GM23338 (cell line): ENCODE measurements at regions not wholly inside any gene's neighbourhood (a gene's known extent, or its start where the extent isn't known, plus 50 kb on each side); places are given as distances from the start of the nearest gene placed in this dataset.

Source experiments
- ATAC-seq: fragments of 200-7000 bp; cut with Tn5 transposase; 3 replicates; pipeline ENCODE4 v1.9.1; 2020
- DNase-seq: peaks from one replicate; pipeline ENCODE4 v3.0.0-alpha.2; 2015; ENCODE audit warnings: low spot score
- H2AFZ ChIP-seq: fragments of 200-600 bp; sonication (generic); 2 replicates; pipeline ENCODE4 v1.8.0; 2016; ENCODE audit warnings: antibody characterized with exemption, mild to moderate bottlenecking, moderate library complexity
- H3F3A ChIP-seq: fragments of 200-600 bp; sonication (generic); replicated peaks from 2 replicates; pipeline ENCODE4 v1.8.0; 2017; ENCODE audit warnings: antibody characterized with exemption, mixed run types, low read depth
- H3K27ac ChIP-seq: fragments of 200-600 bp; sonication (generic); 2 replicates; pipeline ENCODE4 v1.6.1; 2016; ENCODE audit warnings: low read depth
- H3K27me3 ChIP-seq: fragments of 200-600 bp; sonication (generic); 2 replicates; pipeline ENCODE4 v1.8.0; 2016; ENCODE audit warnings: mild to moderate bottlenecking, mixed run types, moderate library complexity; ENCODE audit not compliant: insufficient read depth
- H3K36me3 ChIP-seq: fragments of 200-600 bp; sonication (generic); 2 replicates; pipeline ENCODE4 v1.8.0; 2016; ENCODE audit warnings: mild to moderate bottlenecking; ENCODE audit not compliant: insufficient read depth
- H3K4me1 ChIP-seq: fragments of 200-600 bp; sonication (generic); 2 replicates; pipeline ENCODE4 v1.8.0; 2016; ENCODE audit warnings: mild to moderate bottlenecking, moderate library complexity; ENCODE audit not compliant: insufficient read depth
- H3K4me2 ChIP-seq: fragments of 200-600 bp; sonication (generic); 2 replicates; pipeline ENCODE4 v1.7.1; 2017; ENCODE audit warnings: mixed run types
- H3K4me3 ChIP-seq: fragments of 200-600 bp; sonication (generic); 2 replicates; pipeline ENCODE4 v1.6.1; 2016; ENCODE audit warnings: mixed run types
- H3K79me2 ChIP-seq: fragments of 200-600 bp; sonication (generic); replicated peaks from 2 replicates; pipeline ENCODE4 v1.8.0; 2017; ENCODE audit warnings: mild to moderate bottlenecking; ENCODE audit not compliant: insufficient read depth
- H3K9me2 ChIP-seq: fragments of 200-600 bp; sonication (generic); 2 replicates; pipeline ENCODE4 v1.8.0; 2017; ENCODE audit not compliant: insufficient read depth
- H4K20me1 ChIP-seq: fragments of 200-600 bp; sonication (generic); replicated peaks from 2 replicates; pipeline ENCODE4 v1.8.0; 2017; ENCODE audit warnings: mild to moderate bottlenecking; ENCODE audit not compliant: insufficient read depth
- H3K27ac Mint-ChIP-seq: 2 replicates; pipeline ENCODE4 v1.8.0; 2020; ENCODE audit warnings: inconsistent platforms, mild to moderate bottlenecking, moderate library complexity, mixed read lengths
- H3K27me3 Mint-ChIP-seq: 3 replicates; pipeline ENCODE4 v1.8.0; 2022; ENCODE audit warnings: low read depth, mild to moderate bottlenecking, moderate library complexity, mixed read lengths, inconsistent platforms; ENCODE audit not compliant: insufficient read depth, poor library complexity
- H3K36me3 Mint-ChIP-seq: 3 replicates; pipeline ENCODE4 v1.8.0; 2021; ENCODE audit warnings: low read depth, mild to moderate bottlenecking, inconsistent platforms, moderate library complexity, mixed read lengths
- H3K4me1 Mint-ChIP-seq: 3 replicates; pipeline ENCODE4 v1.8.0; 2020; ENCODE audit warnings: mild to moderate bottlenecking, inconsistent platforms, mixed read lengths
- H3K4me3 Mint-ChIP-seq: 3 replicates; pipeline ENCODE4 v1.8.0; 2021; ENCODE audit warnings: moderate library complexity, mild to moderate bottlenecking, inconsistent platforms, mixed read lengths
- H3K9me3 Mint-ChIP-seq: 3 replicates; pipeline ENCODE4 v1.8.0; 2020; ENCODE audit warnings: moderate library complexity, mild to moderate bottlenecking, inconsistent platforms, mixed read lengths
- CREB1 ChIP-seq: fragments of 250-450 bp; sonication (Bioruptor Pico); IDR thresholded peaks from 2 replicates; pipeline ENCODE4 v1.5.0; 2020; ENCODE audit warnings: low read depth, mild to moderate bottlenecking, moderate library complexity
- EZH2 ChIP-seq: fragments of 200-600 bp; sonication (generic); IDR thresholded peaks from one replicate; pipeline ENCODE4 v1.8.0; 2017; ENCODE audit warnings: antibody characterized with exemption, mild to moderate bottlenecking, low read depth; ENCODE audit not compliant: unreplicated experiment
- EZH2phosphoT487 ChIP-seq: fragments of 200-600 bp; sonication (generic); IDR thresholded peaks from one replicate; pipeline ENCODE4 v1.8.1; 2018; ENCODE audit warnings: antibody characterized with exemption; ENCODE audit not compliant: unreplicated experiment
- JUNB ChIP-seq: IDR thresholded peaks from one replicate; pipeline ENCODE4 v1.6.1; 2016; ENCODE audit warnings: antibody characterized with exemption; ENCODE audit not compliant: unreplicated experiment
- REST ChIP-seq: IDR thresholded peaks from one replicate; pipeline ENCODE4 v1.6.1; 2018; ENCODE audit warnings: antibody characterized with exemption; ENCODE audit not compliant: unreplicated experiment
- ZNF462 ChIP-seq: fragments of 250-450 bp; sonication (Bioruptor Pico); IDR thresholded peaks from 2 replicates; pipeline ENCODE4 v1.5.0; 2020; ENCODE audit warnings: mild to moderate bottlenecking, moderate library complexity
- TF ChIP-seq, protein P1 (sequence below), 2 experiments: fragments of 200-600 bp in 1 of 2; sonication (generic) in 1 of 2; conservative IDR thresholded peaks; 2 replicates each; pipeline versions ENCODE4 v1.5.1 to v1.6.1; 2016 to 2017; ENCODE audit warnings: antibody characterized with exemption in 2 of 2, low read depth in 2 of 2, mild to moderate bottlenecking in 2 of 2, moderate library complexity in 1 of 2

DNA sequence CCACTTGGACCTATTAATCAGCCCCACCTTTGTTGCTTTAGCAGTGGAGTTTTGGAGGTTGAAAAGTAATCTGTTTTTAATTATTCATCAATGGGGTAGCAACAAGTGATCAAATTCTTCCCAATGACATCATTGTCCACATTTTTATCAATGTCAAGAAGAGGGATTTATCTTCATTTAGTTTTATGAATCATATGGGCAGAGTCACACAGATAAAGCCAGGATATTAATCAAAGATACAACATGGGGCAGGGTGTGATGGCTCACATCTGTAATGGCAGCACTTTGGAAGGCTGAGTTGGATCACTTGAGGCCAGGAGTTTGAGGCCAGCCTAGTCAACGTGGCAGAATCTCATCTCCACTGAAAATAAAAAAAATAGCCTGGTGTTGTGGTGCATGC, 388.4 kb upstream of the POM121L12 start (continued):
- no peak for TF ChIP-seq ZNF462 (CRISPR knock-in tag)
- TF ChIP-seq CREB1 (CRISPR knock-in tag), result no peak
- TF ChIP-seq, protein P1, sequence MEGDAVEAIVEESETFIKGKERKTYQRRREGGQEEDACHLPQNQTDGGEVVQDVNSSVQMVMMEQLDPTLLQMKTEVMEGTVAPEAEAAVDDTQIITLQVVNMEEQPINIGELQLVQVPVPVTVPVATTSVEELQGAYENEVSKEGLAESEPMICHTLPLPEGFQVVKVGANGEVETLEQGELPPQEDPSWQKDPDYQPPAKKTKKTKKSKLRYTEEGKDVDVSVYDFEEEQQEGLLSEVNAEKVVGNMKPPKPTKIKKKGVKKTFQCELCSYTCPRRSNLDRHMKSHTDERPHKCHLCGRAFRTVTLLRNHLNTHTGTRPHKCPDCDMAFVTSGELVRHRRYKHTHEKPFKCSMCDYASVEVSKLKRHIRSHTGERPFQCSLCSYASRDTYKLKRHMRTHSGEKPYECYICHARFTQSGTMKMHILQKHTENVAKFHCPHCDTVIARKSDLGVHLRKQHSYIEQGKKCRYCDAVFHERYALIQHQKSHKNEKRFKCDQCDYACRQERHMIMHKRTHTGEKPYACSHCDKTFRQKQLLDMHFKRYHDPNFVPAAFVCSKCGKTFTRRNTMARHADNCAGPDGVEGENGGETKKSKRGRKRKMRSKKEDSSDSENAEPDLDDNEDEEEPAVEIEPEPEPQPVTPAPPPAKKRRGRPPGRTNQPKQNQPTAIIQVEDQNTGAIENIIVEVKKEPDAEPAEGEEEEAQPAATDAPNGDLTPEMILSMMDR (conservative IDR thresholded peaks at IDR 0.05; ENCODE audit: low read depth in 2 of 2), result no peak

DNA sequence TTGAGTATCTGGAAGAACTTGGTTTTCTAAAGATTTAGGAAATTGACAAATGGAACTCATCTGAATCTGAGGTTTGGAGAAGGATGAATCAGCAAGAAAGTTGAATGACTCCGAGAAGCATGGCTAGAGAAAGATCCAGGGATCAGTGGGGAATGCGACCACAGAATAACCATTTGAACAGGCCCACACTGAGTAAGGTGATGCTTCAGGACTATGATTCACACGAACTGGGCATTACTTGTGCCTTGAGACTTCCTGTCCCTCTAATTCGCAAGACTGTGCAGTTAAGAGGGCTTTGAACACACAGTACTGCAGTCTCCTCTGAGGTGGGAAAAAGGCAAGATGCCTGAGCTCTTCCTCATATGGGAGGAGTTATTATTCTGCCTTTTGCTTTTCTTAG, 395.5 kb upstream of the POM121L12 start:
- no peak overlapping the region for H3K4me3 ChIP-seq
- H2AFZ ChIP-seq, result peak overlapping the region; percentile 78; the same call in 1 of the 2 replicates
- H4K20me1 ChIP-seq, result no peaks in the 10 kb centered on the region
- no peaks in the 10 kb centered on the region for H3K36me3 ChIP-seq
- H3K4me1 ChIP-seq, result peaks cover 10% of the 10 kb centered on the region
- DNase-seq, result no peak
- Mint-ChIP-seq H3K4me3 (no peak overlapping the region), H3K27ac (peak overlapping the region; percentile 82), H3K9me3 (peaks cover 4% of the 10 kb centered on the region; the same call in 2 of the 3 replicates), H3K4me1 (peaks cover 29% of the 10 kb centered on the region), H3K27me3 (no peaks in the 10 kb centered on the region), H3K36me3 (no peaks in the 10 kb centered on the region; the same call in 2 of the 3 replicates)
- no peak overlapping the region for H3K27ac ChIP-seq
- no peaks in the 10 kb centered on the region for H3K79me2 ChIP-seq
- no peaks in the 10 kb centered on the region for H3F3A ChIP-seq
- no peaks in the 10 kb centered on the region for H3K27me3 ChIP-seq
- H3K9me2 ChIP-seq, result no peaks in the 10 kb centered on the region
- ATAC-seq, result peak; percentile 48; the same call in 2 of the 3 replicates
- H3K4me2 ChIP-seq, result no peak overlapping the region
- no peak for TF ChIP-seq JUNB
- no peak for TF ChIP-seq EZH2
- no peak for TF ChIP-seq CREB1 (CRISPR knock-in tag)
- TF ChIP-seq, protein P1 (conservative IDR thresholded peaks at IDR 0.05; ENCODE audit: low read depth in 2 of 2), result no peak
- TF ChIP-seq REST, result no peak
- no peak for TF ChIP-seq EZH2phosphoT487
